ENCODE measurements at regions not wholly inside any gene's neighbourhood (a gene's known extent, or its start where the extent isn't known, plus 50 kb on each side); places are given as distances from the start of the nearest gene placed in this dataset.

- TF ChIP-seq FOXM1 (IDR thresholded peaks at IDR 0.05; ENCODE audit: borderline replicate concordance) = no peak
- TF ChIP-seq ARNT (IDR thresholded peaks at IDR 0.05) = no peak
- no peak for TF ChIP-seq SUZ12 (IDR thresholded peaks at IDR 0.05)
- no peak for TF ChIP-seq NFRKB (IDR thresholded peaks at IDR 0.05)
- TF ChIP-seq LEF1 (IDR thresholded peaks at IDR 0.05; ENCODE audit: borderline replicate concordance) = no peak
- DNase-seq (ENCODE audit: extremely low spot score) = no peak
- POLR2A ChIA-PET = no interaction called here
- CTCF ChIA-PET = no interaction called here
Observed at GRCh38 chr21:41009398-41010100, 158.4 kb upstream of the BACE2 start.

GRCh38 chr21:41010101-41010435, 157.9 kb upstream of the BACE2 start:
- ChIA-PET POLR2A (no interaction called here), CTCF (no interaction called here)
- TF ChIP-seq FOXM1 (IDR thresholded peaks at IDR 0.05; ENCODE audit: borderline replicate concordance) = no peak
- no peak for TF ChIP-seq ARNT (IDR thresholded peaks at IDR 0.05)
- TF ChIP-seq LEF1 (IDR thresholded peaks at IDR 0.05; ENCODE audit: borderline replicate concordance) = no peak
- TF ChIP-seq TARDBP (IDR thresholded peaks at IDR 0.05) = no peak
- no peak for TF ChIP-seq ZNF384 (IDR thresholded peaks at IDR 0.05)
- no peak for TF ChIP-seq ELF4 (IDR thresholded peaks at IDR 0.05)
- no peak for TF ChIP-seq BHLHE40 (IDR thresholded peaks at IDR 0.05; ENCODE audit: borderline replicate concordance)
- TF ChIP-seq L3MBTL2 (conservative IDR thresholded peaks at IDR 0.05) = no peak
- no peak for TF ChIP-seq NFRKB (IDR thresholded peaks at IDR 0.05)
- TF ChIP-seq PKNOX1 (IDR thresholded peaks at IDR 0.05) = no peak
- TF ChIP-seq CTBP1 (IDR thresholded peaks at IDR 0.05; ENCODE audit: borderline replicate concordance) = no peak
- no peak for TF ChIP-seq SP1 (IDR thresholded peaks at IDR 0.05)
- no peak for DNase-seq (ENCODE audit: extremely low spot score)

- ChIA-PET CTCF (no interaction called here), POLR2A (no interaction called here)
- TF ChIP-seq FOXK2 (IDR thresholded peaks at IDR 0.05) (no peak), NFRKB (IDR thresholded peaks at IDR 0.05) (no peak), LEF1 (IDR thresholded peaks at IDR 0.05; ENCODE audit: borderline replicate concordance) (no peak), ARNT (IDR thresholded peaks at IDR 0.05) (no peak), PKNOX1 (IDR thresholded peaks at IDR 0.05) (no peak), ELF4 (IDR thresholded peaks at IDR 0.05) (no peak), FOXM1 (IDR thresholded peaks at IDR 0.05; ENCODE audit: borderline replicate concordance) (no peak), SUZ12 (IDR thresholded peaks at IDR 0.05) (no peak), HDGF (IDR thresholded peaks at IDR 0.05; ENCODE audit: borderline replicate concordance) (no peak), CTBP1 (IDR thresholded peaks at IDR 0.05; ENCODE audit: borderline replicate concordance) (no peak), SP1 (IDR thresholded peaks at IDR 0.05) (no peak), TARDBP (IDR thresholded peaks at IDR 0.05) (no peak), L3MBTL2 (conservative IDR thresholded peaks at IDR 0.05) (no peak), FOXA1 (IDR thresholded peaks at IDR 0.05) (no peak), BHLHE40 (IDR thresholded peaks at IDR 0.05; ENCODE audit: borderline replicate concordance) (no peak), ZNF384 (IDR thresholded peaks at IDR 0.05) (no peak)
- no peak for DNase-seq (ENCODE audit: extremely low spot score)
Observed at GRCh38 chr21:41011098-41011731, 156.7 kb upstream of the BACE2 start.

- CTCF ChIA-PET = no interaction called here
- DNase-seq (ENCODE audit: extremely low spot score) = no peak
- POLR2A ChIA-PET = no interaction called here
- no peak for TF ChIP-seq BHLHE40 (IDR thresholded peaks at IDR 0.05; ENCODE audit: borderline replicate concordance)
- TF ChIP-seq NFRKB (IDR thresholded peaks at IDR 0.05) = no peak
- TF ChIP-seq CTBP1 (IDR thresholded peaks at IDR 0.05; ENCODE audit: borderline replicate concordance) = no peak
- no peak for TF ChIP-seq PKNOX1 (IDR thresholded peaks at IDR 0.05)
- TF ChIP-seq L3MBTL2 (conservative IDR thresholded peaks at IDR 0.05) = no peak
- no peak for TF ChIP-seq FOXM1 (IDR thresholded peaks at IDR 0.05; ENCODE audit: borderline replicate concordance)
- TF ChIP-seq FOXA1 (IDR thresholded peaks at IDR 0.05) = no peak
- no peak for TF ChIP-seq HDGF (IDR thresholded peaks at IDR 0.05; ENCODE audit: borderline replicate concordance)
- TF ChIP-seq ARNT (IDR thresholded peaks at IDR 0.05) = no peak
Observed at GRCh38 chr21:41011951-41012366, 156.0 kb upstream of the BACE2 start.

GRCh38 chr21:41012425-41012824, 155.5 kb upstream of the BACE2 start:
- DNase-seq (ENCODE audit: extremely low spot score) = no peak
- TF ChIP-seq FOXK2 (IDR thresholded peaks at IDR 0.05) = no peak
- TF ChIP-seq ZNF384 (IDR thresholded peaks at IDR 0.05) = no peak
- no peak for TF ChIP-seq SP1 (IDR thresholded peaks at IDR 0.05)
- TF ChIP-seq FOXM1 (IDR thresholded peaks at IDR 0.05; ENCODE audit: borderline replicate concordance) = no peak
- no peak for TF ChIP-seq ELF4 (IDR thresholded peaks at IDR 0.05)
- TF ChIP-seq FOXA1 (IDR thresholded peaks at IDR 0.05) = no peak
- TF ChIP-seq PKNOX1 (IDR thresholded peaks at IDR 0.05) = no peak
- TF ChIP-seq LEF1 (IDR thresholded peaks at IDR 0.05; ENCODE audit: borderline replicate concordance) = no peak
- no peak for TF ChIP-seq BHLHE40 (IDR thresholded peaks at IDR 0.05; ENCODE audit: borderline replicate concordance)
- no peak for TF ChIP-seq L3MBTL2 (conservative IDR thresholded peaks at IDR 0.05)
- no peak for TF ChIP-seq SUZ12 (IDR thresholded peaks at IDR 0.05)
- no peak for TF ChIP-seq CTBP1 (IDR thresholded peaks at IDR 0.05; ENCODE audit: borderline replicate concordance)
- no peak for TF ChIP-seq TARDBP (IDR thresholded peaks at IDR 0.05)
- TF ChIP-seq HDGF (IDR thresholded peaks at IDR 0.05; ENCODE audit: borderline replicate concordance) = no peak
- TF ChIP-seq ARNT (IDR thresholded peaks at IDR 0.05) = no peak
- TF ChIP-seq NFRKB (IDR thresholded peaks at IDR 0.05) = no peak
- CTCF ChIA-PET = no interaction called here
- POLR2A ChIA-PET = no interaction called here

All from HEK293T (cell line).